Activated B cell treated with CpG ODN at 0.5 μM for 24 hours (primary cell): ENCODE measurements at regions not wholly inside any gene's neighbourhood (a gene's known extent, or its start where the extent isn't known, plus 50 kb on each side); places are given as distances from the start of the nearest gene placed in this dataset.

Experiments
- ATAC-seq: fragments of 200-7000 bp; cut with Tn5 transposase; one replicate; pipeline ENCODE4 v1.10.0; 2021; ENCODE audit warnings: low read depth, mild to moderate bottlenecking, moderate library complexity
- CTCF ChIA-PET: fragments of 350-600 bp; sonication (Branson Sonifier 250); formaldehyde crosslinking; loops from one replicate; lab custom pipeline; 2021; ENCODE audit warnings: antibody characterized with exemption; lab: Charles Lee
- POLR2A ChIA-PET: fragments of 350-600 bp; sonication (Branson Sonifier 250); formaldehyde crosslinking; loops from one replicate; lab custom pipeline; 2021; ENCODE audit warnings: antibody characterized with exemption; lab: Charles Lee
- DNase-seq: peaks from one replicate; pipeline ENCODE4 v3.0.0; 2022
- H3K27ac Mint-ChIP-seq: one replicate; pipeline ENCODE4 v1.8.0; 2020; ENCODE audit warnings: mixed read lengths
- H3K27me3 Mint-ChIP-seq: one replicate; pipeline ENCODE4 v1.8.0; 2021; ENCODE audit warnings: mixed read lengths
- H3K36me3 Mint-ChIP-seq: one replicate; pipeline ENCODE4 v1.8.0; 2021; ENCODE audit warnings: low read depth, mixed read lengths
- H3K4me1 Mint-ChIP-seq: one replicate; pipeline ENCODE4 v1.8.0; 2021; ENCODE audit warnings: mixed read lengths
- H3K4me3 Mint-ChIP-seq: one replicate; pipeline ENCODE4 v1.8.0; 2020; ENCODE audit warnings: mild to moderate bottlenecking, mixed read lengths
- H3K9me3 Mint-ChIP-seq: one replicate; pipeline ENCODE4 v1.8.0; 2020; ENCODE audit warnings: mixed read lengths
- intact Hi-C: fragments of 100-400 bp; cut with micrococcal nuclease; formaldehyde crosslinking; loops from one replicate; pipeline ENCODE4 v1.15.1; 2024
- TF ChIP-seq, protein P1 (sequence below): fragments of 200-600 bp; IDR thresholded peaks from one replicate; pipeline ENCODE4 v1.8.0; 2022; ENCODE audit warnings: antibody characterized with exemption, mild to moderate bottlenecking

DNA sequence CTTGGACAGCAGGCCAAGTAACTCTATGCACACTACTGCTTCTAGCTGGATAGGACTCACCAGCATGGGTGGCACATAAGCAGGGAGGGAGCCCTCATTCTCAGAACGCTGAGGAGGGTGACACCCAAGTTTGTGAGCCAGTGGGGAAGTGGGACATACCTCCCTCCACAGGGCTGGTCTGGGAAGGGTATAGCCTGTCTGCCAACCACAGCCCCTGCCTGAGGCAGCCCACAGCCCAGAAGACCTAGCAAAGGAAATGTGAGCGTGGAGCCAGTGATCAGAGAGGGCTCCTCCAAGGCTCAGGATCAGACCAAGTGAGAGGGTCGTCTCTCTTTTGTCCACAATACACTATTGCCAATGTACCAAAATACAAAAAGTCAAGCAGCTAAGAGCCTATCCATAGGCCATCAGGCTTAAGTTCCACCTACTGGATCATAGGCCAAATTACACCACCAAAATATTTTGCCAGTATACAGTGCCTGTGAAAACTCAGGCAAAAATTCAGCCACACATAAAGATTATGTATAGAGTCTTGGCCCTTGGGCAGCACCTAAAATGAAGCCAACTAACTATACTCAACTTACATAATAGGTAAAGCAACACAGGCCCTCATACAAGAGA, 1203.1 kb downstream of the PCDH18 start:
- intact Hi-C loops, result no loop called here
- ChIA-PET CTCF (no interaction called here), POLR2A (no interaction called here)
- TF ChIP-seq, protein P1, sequence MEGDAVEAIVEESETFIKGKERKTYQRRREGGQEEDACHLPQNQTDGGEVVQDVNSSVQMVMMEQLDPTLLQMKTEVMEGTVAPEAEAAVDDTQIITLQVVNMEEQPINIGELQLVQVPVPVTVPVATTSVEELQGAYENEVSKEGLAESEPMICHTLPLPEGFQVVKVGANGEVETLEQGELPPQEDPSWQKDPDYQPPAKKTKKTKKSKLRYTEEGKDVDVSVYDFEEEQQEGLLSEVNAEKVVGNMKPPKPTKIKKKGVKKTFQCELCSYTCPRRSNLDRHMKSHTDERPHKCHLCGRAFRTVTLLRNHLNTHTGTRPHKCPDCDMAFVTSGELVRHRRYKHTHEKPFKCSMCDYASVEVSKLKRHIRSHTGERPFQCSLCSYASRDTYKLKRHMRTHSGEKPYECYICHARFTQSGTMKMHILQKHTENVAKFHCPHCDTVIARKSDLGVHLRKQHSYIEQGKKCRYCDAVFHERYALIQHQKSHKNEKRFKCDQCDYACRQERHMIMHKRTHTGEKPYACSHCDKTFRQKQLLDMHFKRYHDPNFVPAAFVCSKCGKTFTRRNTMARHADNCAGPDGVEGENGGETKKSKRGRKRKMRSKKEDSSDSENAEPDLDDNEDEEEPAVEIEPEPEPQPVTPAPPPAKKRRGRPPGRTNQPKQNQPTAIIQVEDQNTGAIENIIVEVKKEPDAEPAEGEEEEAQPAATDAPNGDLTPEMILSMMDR, result no peak
- H3K27me3 Mint-ChIP-seq, result no peaks in the 10 kb centered on the region
- no peak overlapping the region for H3K27ac Mint-ChIP-seq
- no peak for ATAC-seq
- no peaks in the 10 kb centered on the region for H3K36me3 Mint-ChIP-seq
- no peak overlapping the region for H3K4me3 Mint-ChIP-seq
- H3K4me1 Mint-ChIP-seq, result no peaks in the 10 kb centered on the region
- H3K9me3 Mint-ChIP-seq, result no peaks in the 10 kb centered on the region
- no peak for DNase-seq

DNA sequence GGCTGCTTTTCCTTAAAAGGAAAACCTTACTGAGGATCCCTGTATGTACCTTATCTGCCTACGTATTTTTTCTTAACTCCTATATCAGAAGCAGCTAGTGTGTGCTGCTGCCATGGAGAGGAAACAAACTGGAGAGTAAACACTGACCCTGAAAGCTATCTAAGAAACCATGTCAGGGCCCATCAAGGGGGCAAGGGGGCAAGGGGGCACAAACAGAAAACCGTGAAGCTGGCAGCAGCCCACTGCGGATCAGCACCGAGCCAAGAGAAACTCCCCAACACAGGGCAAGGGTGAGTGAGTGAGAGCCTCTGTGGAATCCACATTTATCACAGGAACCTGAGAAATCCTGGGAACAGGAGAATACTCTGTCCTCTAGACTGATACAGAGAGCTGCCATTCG, 1204.2 kb downstream of the PCDH18 start:
- H3K27ac Mint-ChIP-seq, result no peak overlapping the region
- POLR2A ChIA-PET, result no interaction called here
- H3K4me3 Mint-ChIP-seq, result no peak overlapping the region
- no peaks in the 10 kb centered on the region for H3K27me3 Mint-ChIP-seq
- intact Hi-C loops, result no loop called here
- CTCF ChIA-PET, result no interaction called here
- DNase-seq (no peak), ATAC-seq (no peak)
- no peaks in the 10 kb centered on the region for H3K9me3 Mint-ChIP-seq
- no peaks in the 10 kb centered on the region for H3K4me1 Mint-ChIP-seq
- no peaks in the 10 kb centered on the region for H3K36me3 Mint-ChIP-seq
- TF ChIP-seq, protein P1, result no peak

DNA sequence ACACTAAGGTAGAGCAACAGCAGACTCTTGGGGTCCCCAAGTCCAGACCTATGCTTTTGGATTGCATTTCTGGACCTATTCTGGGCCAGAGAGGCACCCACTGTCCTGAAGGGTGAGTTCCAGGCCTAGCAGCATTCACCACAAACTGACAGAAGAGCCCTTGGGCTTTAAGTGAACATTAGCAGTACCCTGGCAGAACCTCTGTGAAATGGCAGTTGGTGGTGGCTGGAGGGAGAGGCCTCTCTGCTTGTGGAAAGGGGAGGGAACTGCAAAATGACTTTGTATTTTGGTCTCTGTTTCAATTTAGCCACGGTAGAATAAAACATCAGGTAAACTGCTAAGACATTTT, 1211.9 kb downstream of the PCDH18 start:
- Mint-ChIP-seq H3K9me3 (no peaks in the 10 kb centered on the region), H3K27ac (no peak overlapping the region), H3K27me3 (no peaks in the 10 kb centered on the region), H3K36me3 (no peaks in the 10 kb centered on the region), H3K4me1 (no peaks in the 10 kb centered on the region), H3K4me3 (no peak overlapping the region)
- POLR2A ChIA-PET, result no interaction called here
- TF ChIP-seq, protein P1, result no peak
- intact Hi-C loops, result no loop called here
- CTCF ChIA-PET, result no interaction called here
- DNase-seq (no peak), ATAC-seq (no peak)

DNA sequence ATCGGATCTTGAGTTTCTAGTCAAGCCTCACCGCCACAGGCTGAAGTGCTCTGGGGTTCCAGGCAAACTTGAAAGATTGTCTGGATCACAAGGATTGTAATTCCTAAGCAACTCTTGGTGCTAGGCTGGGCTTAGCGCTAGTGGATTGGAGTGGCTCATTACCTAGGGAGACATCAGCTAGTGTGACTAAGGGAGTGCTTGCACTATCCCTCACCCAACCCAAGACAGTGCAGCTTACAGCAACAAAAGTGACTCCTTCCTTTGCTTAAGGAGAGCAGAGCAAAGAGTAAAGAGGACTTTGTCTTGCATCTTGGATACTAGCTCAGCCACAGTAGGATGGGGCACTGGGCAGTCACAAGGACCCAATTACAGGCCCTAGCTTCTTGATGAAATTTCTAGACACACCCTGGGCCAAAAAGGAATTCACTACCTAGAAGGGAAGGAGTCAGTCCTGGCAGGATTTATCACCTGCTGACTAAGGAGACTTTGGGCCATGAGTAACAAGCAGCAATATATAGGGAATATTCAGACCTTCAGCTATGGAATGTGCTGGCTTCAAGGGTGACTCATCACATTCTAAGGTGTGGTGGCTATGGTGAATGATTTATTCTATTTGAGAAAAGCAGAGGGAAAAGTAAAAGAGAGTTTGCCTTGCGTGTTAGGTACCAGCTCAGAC, 1212.4 kb downstream of the PCDH18 start:
- DNase-seq (no peak), ATAC-seq (no peak)
- Mint-ChIP-seq H3K36me3 (no peaks in the 10 kb centered on the region), H3K27me3 (no peaks in the 10 kb centered on the region), H3K4me3 (no peak overlapping the region), H3K9me3 (no peaks in the 10 kb centered on the region), H3K27ac (no peak overlapping the region), H3K4me1 (no peaks in the 10 kb centered on the region)
- intact Hi-C loops, result no loop called here
- ChIA-PET POLR2A (no interaction called here), CTCF (no interaction called here)
- TF ChIP-seq, protein P1, result no peak

DNA sequence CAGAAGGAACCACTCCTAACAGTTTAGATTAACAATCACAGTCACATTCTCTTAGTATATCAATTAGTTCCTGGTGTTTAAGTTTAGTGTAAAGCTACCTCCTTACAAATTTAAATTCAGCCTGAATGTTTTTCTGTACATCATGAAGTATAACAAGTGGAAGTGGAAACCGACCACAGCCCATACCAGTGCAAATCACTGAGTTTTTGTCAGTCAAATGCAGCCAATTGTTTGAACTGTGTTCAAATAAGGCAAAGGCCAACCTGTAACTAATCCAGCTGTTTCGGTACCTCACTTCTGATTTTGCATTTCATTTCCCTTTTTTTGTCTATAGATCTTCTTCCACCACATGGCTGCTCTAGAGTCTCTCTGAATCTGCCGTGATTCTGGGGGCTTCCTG, 1215.3 kb downstream of the PCDH18 start:
- H3K4me1 Mint-ChIP-seq, result no peaks in the 10 kb centered on the region
- CTCF ChIA-PET, result no interaction called here
- H3K36me3 Mint-ChIP-seq, result no peaks in the 10 kb centered on the region
- POLR2A ChIA-PET, result no interaction called here
- no peak overlapping the region for H3K4me3 Mint-ChIP-seq
- no peaks in the 10 kb centered on the region for H3K27me3 Mint-ChIP-seq
- no peak for DNase-seq
- H3K9me3 Mint-ChIP-seq, result no peaks in the 10 kb centered on the region
- intact Hi-C loops, result no loop called here
- TF ChIP-seq, protein P1, result no peak
- H3K27ac Mint-ChIP-seq, result no peak overlapping the region
- ATAC-seq, result no peak
